Activated CD4-positive, alpha-beta T cell treated with anti-CD3 and anti-CD28 coated beads, Interleukin-2, Interleukin-4, amounts not matched to agents 100 ng/mL and 50 ng/mL, durations not matched to agents 16 hours and 8 hours (primary cell): ENCODE measurements at regions not wholly inside any gene's neighbourhood (a gene's known extent, or its start where the extent isn't known, plus 50 kb on each side); places are given as distances from the start of the nearest gene placed in this dataset.
"Not testable (repeated sequence)": the region's sequence is repeated elsewhere in the genome, so short reads cannot be mapped to it uniquely, and the experiment has no call there.

Experiments
- DNase-seq: peaks from one replicate; pipeline ENCODE4 v3.0.0-alpha.2; 2020; ENCODE audit warnings: low spot score

DNA sequence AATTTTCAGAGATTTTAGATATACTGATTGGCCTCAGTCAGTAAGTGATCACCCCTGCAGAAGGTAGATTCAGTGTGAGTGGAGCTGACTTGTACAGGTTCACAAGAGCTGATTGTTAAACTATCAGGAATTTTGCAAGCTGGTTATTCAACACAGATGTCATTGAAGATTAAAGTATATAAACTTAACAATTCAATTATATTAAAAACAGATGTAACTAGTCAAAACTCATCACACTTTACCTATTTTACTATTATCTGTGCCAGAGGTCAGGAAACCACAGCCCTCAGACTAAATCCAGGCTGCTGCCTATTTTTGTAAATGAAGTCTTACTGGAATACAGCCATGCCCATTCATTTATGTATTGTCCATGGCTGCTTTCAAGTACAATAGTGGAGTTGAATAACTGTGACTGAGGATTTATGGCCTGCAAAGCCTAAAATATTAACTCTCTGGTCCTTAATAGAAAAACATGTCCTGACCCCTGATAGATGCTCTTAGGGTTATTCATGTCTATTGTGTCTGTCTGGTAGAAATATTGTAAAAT, 429.3 kb upstream of the PDZRN3 start:
- no peak for DNase-seq

DNA sequence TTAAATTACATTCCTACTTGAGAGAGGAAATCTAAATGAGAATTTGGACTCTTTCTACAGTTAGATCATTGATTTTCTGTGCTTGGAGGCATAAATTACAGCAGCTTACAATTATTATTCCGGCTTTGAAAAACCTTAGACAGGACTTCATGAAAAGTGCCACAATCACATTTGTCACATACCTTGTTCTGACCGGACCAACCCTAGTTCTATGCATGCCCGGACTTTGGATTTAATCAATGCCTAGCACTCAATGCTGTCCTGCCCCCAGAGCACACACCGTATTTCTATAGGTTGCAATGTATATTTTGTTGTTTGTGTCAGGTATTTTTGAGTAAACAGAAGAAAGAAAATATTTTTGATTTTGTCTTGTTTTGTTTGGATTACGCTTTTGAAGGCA, 424.7 kb upstream of the PDZRN3 start:
- no peak for DNase-seq

DNA sequence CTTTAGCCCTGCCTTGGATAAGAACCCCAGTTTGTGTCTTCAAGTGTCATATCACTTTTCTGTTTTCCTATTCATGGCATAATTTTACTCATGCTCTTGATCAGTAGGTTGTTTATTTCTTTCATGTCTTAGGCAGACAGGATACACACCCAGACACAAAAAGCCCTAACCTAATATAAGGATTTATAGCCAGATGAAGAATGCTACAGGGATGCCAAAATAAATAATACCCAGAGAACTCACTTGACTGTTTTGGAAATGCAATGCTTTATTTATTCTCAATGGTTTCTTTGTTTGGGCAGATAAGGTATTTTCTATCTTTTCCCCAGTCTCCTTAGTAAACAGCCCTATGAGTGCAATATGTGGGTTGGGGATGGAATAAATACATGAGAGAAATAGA, 424.0 kb upstream of the PDZRN3 start:
- no peak for DNase-seq

DNA sequence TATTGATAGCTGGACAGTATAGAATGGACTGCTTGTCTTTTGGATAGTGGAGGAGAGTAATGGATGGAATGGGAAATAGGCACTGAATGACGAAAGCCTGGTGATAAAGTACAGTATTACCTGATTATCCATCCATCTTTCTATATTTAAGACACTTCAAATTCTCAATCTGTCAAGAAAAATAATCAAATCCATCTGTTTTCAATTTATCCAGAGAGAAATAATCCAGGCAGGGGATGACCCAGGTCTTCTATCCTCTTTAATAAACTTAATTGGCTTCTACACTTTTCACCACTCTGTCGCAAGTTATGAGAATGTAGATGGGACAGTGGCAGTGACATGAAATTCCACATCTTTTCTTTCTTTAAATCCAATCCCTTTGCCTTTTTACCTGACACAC, 420.3 kb upstream of the PDZRN3 start:
- DNase-seq, result no peak

DNA sequence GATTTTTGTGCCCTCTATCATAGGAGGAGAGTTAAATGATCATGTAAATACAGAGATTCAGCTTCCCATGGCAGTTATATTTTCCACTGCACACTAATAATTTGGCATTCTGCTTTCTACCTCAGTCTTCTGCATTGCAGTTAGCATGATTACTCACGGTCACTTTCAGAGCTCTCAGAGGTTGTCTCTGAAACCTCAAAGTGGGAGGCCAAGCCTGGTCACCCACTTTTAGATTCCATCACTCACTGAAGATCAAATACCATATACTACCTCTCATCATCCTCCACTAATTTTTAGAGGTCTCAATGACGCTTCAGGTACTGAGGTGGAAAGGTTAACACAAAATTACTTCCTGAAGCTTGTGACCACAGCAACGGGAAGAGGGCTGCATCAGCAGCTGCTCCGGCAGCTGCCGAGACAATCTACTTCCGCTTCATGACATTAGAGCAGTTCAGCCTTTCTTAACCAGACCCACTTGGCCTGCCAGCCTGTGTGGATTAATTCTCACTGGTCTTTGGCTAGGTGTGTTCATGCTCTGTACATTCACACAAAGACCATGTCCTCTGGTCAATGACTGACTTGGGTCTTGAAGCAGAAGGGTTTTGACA, 416.4 kb upstream of the PDZRN3 start:
- DNase-seq, result no peak

DNA sequence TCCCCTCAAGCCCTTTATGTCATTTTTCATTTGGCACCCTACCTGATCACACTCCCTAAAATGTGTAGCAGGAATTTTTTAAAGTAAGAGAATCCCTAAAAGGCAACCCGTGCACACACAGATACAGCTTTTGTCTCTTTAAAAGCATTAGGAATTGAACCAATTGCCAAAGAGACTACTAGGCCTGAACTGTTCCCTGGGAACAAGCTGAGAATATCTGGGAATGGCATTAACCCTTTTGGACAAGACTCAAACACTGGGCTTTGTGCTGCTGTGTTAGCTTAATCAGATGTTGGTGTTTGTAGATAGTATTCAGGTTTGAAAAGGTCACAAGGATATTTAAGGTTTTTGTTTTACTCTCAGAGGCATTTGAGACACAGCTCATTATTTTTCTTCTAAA, 414.4 kb upstream of the PDZRN3 start:
- DNase-seq, result no peak

DNA sequence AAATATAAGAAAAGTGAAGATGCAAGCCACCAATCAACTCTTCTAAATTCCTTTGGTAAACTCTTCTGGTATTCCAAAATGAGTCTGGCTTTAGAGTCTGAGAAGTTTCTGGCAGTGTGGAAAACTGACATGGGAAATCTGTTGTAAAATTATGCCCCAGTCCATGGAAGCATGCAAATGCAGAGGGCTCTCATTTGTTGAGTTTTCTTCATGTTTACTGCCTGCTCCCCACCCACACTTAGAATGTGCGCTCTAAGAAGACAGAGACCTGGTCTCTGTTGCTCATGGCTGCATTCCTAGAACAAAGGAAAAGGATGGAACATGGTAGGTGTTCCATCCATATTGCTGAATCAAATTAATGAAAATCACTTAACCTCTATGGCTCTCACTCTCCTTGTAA, 411.8 kb upstream of the PDZRN3 start:
- no peak for DNase-seq

DNA sequence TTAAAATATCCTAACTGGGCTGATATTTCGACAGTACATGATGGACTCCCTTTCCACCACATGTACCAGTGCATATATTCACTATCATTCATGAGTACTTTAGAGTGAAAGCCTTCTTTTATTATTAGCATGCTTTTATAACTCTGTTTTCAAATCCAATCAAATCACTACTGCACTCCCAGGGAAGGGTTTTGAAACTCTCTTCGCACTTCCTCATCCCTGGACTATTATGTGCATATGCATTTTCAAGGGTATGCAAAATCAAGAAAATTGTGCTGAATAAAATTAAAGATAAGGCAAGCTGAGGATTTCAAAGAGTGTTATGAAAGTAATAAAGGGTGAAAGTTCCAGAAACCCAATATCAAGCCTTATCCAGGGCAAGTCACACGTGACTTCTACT, 411.4 kb upstream of the PDZRN3 start:
- DNase-seq, result no peak

DNA sequence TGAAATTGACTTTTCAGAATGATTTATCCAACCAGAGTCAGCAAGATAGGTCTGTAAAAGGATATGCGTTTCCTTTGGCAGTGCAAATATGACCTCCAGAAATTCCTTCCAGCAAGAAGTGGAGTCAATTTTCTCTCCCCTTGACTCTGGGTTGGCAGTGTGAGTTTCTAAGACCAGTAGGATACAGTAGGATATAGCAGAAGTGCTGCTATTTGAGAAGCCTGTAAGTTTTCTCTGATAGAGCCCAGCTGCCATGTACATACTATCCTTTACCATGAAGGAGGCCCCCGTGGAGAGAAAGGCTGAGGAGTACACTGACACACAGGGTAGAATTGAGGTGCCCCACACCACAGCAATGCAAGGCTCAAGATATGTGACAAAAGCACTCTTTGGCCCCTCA, 409.1 kb upstream of the PDZRN3 start:
- DNase-seq, result no peak

DNA sequence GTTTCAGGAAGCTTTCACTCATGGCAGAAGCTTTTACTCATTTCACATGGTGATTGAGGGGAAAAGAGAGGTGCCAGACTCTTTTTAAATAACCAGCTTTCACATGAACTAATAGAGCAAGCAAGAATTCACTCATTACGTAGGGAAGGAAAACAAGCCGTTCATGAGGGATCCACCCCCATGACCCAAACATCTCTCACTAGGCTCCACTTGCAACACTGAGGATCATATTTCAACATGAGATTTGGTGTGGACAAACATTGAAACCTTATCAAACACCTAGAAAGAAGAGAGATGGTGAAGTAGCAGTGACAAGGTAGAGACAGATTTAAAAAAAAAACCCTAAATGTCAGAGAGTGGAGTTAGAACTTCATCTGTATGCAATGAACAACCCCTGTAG, 408.6 kb upstream of the PDZRN3 start:
- DNase-seq, result no peak

DNA sequence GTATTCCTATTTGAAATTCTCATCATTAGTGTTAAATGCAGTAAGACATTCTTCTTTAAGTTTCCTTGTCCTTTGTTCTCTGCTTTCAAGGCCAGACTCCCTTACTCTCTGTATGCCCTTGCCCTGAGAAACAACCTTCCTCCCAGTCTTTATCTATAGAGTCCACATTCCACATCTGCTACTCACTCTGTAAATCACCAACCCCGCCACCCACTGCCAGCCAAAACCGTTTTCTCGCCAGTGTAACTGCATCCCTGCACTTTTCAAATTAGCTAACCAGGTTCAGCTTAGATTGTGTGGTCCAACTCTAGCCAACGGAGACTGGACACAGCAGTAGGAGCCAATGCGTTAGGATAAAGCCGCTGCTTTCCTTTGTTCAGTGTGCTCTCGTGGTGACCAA, 402.4 kb upstream of the PDZRN3 start:
- no peak for DNase-seq

DNA sequence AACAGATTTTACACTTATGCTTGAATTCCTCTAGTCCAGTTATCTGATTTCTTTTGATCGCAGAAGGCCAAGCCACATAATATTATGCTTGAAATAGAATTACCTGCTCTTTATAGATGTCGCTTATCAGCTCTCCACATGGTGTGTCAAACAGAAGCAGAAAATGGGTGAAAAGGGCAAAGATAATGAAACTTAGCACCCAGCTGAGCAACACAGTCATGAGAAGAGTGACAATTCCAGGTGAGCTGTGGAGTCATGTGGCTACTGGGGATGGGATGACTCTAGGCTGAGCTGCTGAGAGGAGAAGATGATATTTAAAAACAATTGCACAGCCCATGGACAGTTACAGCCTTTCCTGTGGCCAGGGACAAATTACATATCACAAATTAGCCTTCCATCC, 398.7 kb upstream of the PDZRN3 start:
- DNase-seq, result no peak

DNA sequence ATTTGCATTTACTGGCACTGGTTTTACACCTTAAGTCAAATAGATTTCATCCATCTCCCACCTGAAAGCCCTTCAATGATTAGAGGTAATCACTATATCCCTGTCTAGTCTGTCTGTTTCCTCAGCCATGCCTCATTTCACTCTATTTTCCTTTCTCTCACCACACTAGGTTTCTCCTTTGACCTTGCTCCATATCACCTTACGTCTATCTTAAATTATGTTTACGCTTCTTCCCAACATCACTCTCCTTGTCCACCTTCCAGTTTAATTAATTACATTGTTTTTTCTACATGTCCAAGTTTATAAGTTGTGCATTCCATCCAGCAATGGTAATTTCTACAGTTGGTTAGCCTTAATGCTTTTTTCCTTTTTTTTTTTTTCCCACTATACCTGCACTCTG, 396.7 kb upstream of the PDZRN3 start:
- DNase-seq, result no peak

DNA sequence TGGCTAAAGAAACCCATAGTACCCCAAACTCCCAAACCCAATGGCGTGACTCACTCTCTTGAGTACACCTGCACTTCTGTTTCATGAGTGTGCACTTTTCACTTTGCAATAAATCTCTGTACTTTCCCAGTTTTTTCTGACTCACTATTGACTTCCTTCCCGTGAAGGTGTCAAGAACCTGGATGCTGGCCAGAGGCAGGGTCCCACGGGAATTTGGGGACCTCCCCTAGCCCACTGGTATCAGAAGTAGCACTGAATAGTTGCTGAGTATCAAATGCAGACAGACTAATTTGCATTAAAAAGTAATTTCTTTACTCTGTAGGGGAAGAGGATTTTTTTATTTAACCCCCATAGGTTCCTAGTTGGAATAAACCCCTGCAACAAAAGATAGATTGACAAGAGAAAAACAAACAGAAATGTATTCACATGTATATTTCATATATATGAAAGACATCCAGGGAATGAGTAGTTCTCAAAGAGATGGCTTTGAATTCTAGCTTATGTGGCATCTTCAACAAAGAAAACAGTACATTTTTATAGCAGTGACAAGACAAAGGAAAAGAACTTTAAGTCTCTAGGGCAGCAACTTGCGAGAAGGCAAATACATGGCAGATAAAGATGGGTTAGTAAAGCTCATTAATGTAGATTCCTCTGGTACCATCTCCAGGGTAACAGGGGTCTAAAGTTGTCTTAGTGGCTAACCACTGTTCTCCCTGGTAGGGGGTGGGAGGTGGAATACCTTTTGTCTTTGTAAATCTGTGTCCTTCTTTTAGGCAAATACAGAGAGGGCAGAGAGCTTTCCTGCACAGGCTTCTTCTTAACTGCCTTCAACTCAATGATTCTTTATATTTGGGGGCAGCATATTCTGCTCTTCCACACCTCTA, 385.5 kb upstream of the PDZRN3 start:
- no peak for DNase-seq

DNA sequence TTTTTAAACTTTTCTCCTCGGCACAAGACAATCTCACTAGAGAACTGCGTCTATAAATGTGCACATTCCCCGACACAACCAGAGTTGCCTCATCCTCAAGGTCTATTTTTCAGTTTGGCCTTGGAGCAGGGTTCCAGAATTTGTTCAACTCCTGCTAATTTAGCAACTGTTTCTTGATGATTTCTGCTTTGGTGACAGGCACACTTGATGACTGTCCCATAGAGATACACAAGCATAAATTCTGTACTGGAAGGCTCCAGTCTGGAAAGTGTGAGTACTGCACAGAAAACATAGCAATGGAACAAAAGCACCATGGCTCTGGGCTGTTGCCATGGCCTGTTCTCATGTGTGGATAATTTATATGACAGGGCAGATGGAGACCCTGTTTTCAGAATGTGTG, 379.6 kb upstream of the PDZRN3 start:
- no peak for DNase-seq

DNA sequence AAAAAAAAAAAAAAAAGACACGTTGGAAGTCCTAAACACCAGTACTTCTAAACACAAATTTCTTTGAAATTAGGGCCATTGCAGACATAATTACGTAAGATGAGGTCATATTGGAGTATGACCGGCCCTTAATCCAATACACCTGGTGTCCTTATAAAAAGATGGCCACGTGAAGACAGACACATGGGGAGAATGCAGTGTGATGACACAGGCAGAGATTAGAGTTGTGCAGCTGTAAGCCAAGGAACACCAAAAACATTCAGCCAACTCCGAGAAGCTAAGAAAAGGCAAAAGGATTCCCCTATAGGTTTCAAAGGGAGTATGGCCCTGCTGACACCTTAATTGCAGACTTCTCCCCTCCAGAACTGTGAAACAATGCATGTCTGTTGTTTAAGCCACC, 379.0 kb upstream of the PDZRN3 start:
- DNase-seq, result no peak

DNA sequence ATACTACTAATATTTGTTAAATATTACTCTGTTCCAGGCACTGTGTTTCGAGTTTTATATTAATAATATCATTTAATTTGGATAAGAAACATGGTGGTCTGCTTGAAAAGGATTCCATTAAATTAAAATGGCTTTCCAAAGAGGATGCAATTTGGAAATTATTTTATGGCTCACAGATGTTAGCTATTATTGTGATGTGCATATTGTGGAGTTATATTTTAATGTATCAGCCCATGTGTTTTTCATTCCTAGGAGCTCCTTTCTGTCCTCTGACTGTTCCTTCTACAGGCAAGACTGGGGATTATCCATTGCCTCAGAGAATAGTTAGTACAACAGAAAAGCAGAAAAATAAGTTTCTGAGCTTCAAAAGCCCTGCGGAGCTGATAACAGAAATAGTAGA, 376.7 kb upstream of the PDZRN3 start:
- no peak for DNase-seq

DNA sequence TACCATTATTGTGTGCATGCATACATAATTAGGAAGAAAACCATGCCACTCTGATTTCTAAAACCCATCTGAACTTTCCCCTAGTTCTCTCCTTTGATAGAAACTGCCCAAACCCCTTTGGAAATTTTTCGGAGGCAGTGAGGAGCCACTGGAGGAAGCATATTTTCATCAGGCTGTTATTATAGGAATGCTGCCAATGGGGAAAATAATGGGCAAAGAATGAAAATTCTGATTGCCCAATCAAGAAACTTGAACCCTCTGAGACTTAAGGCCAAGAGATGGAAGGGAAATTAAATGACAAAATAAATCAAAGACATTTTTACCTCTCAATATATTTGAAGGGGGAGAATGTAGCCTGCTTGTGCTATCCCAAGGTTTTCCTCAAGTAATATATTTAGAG, 376.0 kb upstream of the PDZRN3 start:
- no peak for DNase-seq

DNA sequence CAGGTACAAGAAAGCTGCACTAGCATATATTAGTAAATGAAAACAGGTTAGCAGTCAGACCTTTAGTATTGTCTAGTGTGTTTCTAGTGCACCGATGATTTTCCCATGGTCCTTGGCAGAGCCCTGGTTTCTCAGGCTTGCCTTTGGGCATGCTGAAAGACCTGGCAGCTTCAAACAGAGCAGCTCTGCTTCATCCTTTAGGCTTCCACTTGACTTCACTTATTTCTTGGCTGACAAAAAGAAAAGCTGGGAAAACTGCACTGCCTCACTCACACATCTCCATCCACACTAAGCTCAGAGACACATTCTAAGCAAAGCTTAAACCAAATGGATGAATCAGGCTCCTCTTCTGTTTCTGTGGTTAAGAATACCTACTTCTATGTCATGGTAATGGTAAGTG, 374.8 kb upstream of the PDZRN3 start:
- DNase-seq, result no peak

DNA sequence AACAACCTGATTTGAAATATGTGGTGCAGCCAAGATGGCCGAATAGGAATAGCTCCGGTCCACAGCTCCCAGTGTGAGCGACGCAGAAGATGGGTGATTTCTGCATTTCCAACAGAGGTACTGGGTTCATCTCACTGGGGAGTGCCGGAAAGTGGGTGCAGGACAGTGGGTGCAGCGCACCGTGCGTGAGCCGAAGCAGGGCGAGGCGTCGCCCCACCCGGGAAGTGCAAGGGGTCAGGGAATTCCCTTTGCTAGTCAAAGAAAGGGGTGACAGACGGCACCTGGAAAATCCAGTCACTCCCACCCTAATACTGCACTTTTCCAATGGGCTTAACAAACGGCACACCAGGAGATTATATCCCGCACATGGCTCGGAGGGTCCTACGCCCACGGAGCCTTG, 365.9 kb upstream of the PDZRN3 start:
- not testable (repeated sequence) for DNase-seq

DNA sequence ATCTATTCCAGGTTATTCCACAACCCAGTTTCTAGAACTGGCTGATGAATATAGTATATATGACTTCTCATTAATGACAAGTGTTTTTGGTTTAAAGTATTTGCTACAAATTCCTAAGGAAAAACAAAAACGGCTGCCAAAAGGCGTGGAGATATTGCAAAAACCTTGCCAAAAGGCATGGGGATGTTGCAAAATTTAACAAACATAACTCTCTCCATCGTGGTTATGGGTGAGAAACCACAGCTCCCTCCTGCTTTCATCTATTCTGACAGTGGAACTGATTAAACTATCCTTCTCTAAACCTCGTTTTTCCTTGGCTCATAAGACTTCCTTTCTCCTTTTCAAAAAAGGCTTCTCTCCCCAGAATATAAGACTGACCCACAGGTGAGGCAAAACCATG, 342.0 kb upstream of the PDZRN3 start:
- DNase-seq, result no peak

DNA sequence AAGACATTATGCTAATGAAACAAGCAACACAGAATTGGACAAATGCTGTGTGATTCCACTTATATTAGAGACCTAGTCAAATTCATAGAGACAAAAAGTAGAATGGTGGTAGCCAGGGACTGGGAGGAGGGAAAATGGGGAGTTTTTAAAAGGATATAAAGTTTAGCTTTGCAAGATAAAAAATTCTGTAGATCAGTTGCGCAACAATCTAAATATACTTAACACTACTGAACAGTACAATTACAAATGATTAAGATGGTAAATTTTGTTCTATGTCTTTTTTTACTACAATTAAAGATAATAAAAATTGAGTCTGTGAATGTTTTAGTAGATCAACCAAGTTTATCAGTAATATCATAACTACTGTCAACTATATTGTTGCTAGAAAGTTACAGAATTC, 340.1 kb upstream of the PDZRN3 start:
- DNase-seq, result no peak

DNA sequence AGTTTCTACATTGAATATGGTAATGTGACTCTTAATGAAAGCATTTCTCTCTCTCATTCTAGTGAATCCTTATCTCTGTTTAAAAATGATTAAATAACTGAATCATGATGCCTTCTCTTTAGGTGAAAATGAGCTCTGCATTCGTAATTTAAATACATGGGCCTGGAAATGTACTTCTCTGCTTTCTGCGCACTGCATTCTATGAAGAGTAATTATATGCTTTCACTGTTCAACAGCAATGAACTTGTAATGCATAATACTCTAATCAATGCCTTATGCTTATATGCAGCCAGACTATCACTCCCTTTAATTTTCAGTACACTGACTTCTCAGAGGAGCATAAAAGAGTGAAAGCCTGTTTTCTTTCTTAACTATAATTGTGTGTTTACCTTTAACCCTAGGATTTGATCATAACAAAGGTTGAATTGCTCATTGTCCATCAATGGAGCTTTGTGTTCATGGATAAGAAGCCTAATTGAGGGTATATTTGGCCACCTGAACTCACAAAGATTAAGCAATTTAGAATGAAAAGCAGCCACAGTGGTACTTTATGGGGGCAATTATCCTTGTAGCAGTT, 330.8 kb upstream of the PDZRN3 start:
- DNase-seq, result no peak
